ENCODE measurements at regions not wholly inside any gene's neighbourhood (a gene's known extent, or its start where the extent isn't known, plus 50 kb on each side); places are given as distances from the start of the nearest gene placed in this dataset.
"Not testable (repeated sequence)": the region's sequence is repeated elsewhere in the genome, so short reads cannot be mapped to it uniquely, and the experiment has no call there.

- no peak for DNase-seq
Observed at GRCh38 chr11:13169709-13170108, 107.9 kb upstream of the BMAL1 start.

- DNase-seq = no peak
Observed at GRCh38 chr11:13174090-13174489, 103.5 kb upstream of the BMAL1 start.

GRCh38 chr11:13183094-13183825 lies 94.3 kb upstream of the BMAL1 start:
- peak; percentile 21 for DNase-seq

GRCh38 chr11:13183826-13184196 lies 93.8 kb upstream of the BMAL1 start:
- DNase-seq = no peak

- no peak for DNase-seq
Observed at GRCh38 chr11:13184295-13184794, 93.2 kb upstream of the BMAL1 start.

- DNase-seq = no peak
Observed at GRCh38 chr11:13188179-13188578, 89.4 kb upstream of the BMAL1 start.

GRCh38 chr11:13189561-13190426 lies 87.8 kb upstream of the BMAL1 start:
- DNase-seq = no peak

GRCh38 chr11:13193613-13194012 lies 84.0 kb upstream of the BMAL1 start:
- no peak for DNase-seq

GRCh38 chr11:13197374-13197773 lies 80.2 kb upstream of the BMAL1 start:
- DNase-seq = not testable (repeated sequence)

- no peak for DNase-seq
Observed at GRCh38 chr11:13205486-13205885, 72.1 kb upstream of the BMAL1 start.

GRCh38 chr11:13206086-13206640 lies 71.4 kb upstream of the BMAL1 start:
- DNase-seq = no peak

- no peak for DNase-seq
Observed at GRCh38 chr11:13207270-13207664, 70.3 kb upstream of the BMAL1 start.

GRCh38 chr11:13207665-13208594 lies 69.7 kb upstream of the BMAL1 start:
- no peak for DNase-seq

GRCh38 chr11:13208921-13209320 lies 68.7 kb upstream of the BMAL1 start:
- DNase-seq = no peak

- DNase-seq = no peak
Observed at GRCh38 chr11:13209379-13209778, 68.2 kb upstream of the BMAL1 start.

GRCh38 chr11:13210424-13210823 lies 67.2 kb upstream of the BMAL1 start:
- peak; percentile 55 for DNase-seq

- DNase-seq = no peak
Observed at GRCh38 chr11:13214276-13214675, 63.3 kb upstream of the BMAL1 start.

GRCh38 chr11:13215149-13215548 lies 62.4 kb upstream of the BMAL1 start:
- DNase-seq = no peak

GRCh38 chr11:13216019-13216710 lies 61.4 kb upstream of the BMAL1 start:
- DNase-seq = no peak

- no peak for DNase-seq
Observed at GRCh38 chr11:13216711-13217075, 60.9 kb upstream of the BMAL1 start.

- DNase-seq = not testable (repeated sequence)
Observed at GRCh38 chr11:13218685-13219084, 58.9 kb upstream of the BMAL1 start.

Data from left kidney (tissue), 1 donor.